Muscle layer of duodenum (tissue), 2 donors: ENCODE measurements at regions not wholly inside any gene's neighbourhood (a gene's known extent, or its start where the extent isn't known, plus 50 kb on each side); places are given as distances from the start of the nearest gene placed in this dataset.

Experiments used
- H3K27ac ChIP-seq: one replicate; pipeline ENCODE4 v1.7.0; 2013; ENCODE audit warnings: mild to moderate bottlenecking, low read length
- H3K27me3 ChIP-seq: one replicate; pipeline ENCODE4 v1.7.0; 2013; ENCODE audit warnings: low read depth, mild to moderate bottlenecking, control low read depth, low read length
- H3K36me3 ChIP-seq, 2 donors: one replicate each; pipeline ENCODE4 v1.7.0; 2013; ENCODE audit warnings: low read length in 2 of 2, control low read depth in 1 of 2, mild to moderate bottlenecking in 1 of 2; ENCODE audit not compliant: insufficient read depth in 2 of 2, control insufficient read depth in 1 of 2
- H3K4me1 ChIP-seq, 2 donors: one replicate each; pipeline ENCODE4 v1.7.0; 2013; ENCODE audit warnings: low read length in 2 of 2, mild to moderate bottlenecking in 2 of 2, control low read depth in 1 of 2, moderate library complexity in 1 of 2; ENCODE audit not compliant: insufficient read depth in 2 of 2, control insufficient read depth in 1 of 2
- H3K4me3 ChIP-seq, 2 donors: one replicate each; pipeline ENCODE4 v1.7.0; 2013; ENCODE audit warnings: low read length in 2 of 2, low read depth in 1 of 2, mild to moderate bottlenecking in 1 of 2
- H3K9me3 ChIP-seq, 2 donors: one replicate each; pipeline ENCODE4 v1.7.0; 2013; ENCODE audit warnings: low read length in 2 of 2, control low read depth in 1 of 2, mild to moderate bottlenecking in 1 of 2; ENCODE audit not compliant: control insufficient read depth in 1 of 2
- donor health status: healthy.

DNA sequence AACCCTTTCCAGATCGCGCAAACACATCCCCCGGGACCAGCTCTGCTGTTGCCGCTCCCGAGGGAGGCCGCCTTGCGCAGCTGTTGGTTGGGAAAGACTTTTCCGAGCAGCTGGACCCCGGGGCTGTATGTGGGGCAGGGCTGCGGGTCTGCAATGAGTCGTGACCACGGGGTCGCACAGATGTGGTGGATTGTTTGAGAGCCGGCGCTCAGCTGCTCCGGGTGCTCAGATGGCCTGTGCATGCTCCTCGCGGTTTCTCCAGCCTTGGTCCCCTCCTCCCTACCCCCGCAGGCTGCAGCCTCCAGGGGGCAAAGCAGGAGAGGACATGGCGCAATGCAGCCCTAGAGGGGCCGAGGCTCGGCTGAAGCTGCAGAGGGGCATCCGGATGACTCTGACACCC, 105.2 kb upstream of the OTOS start:
- H3K27ac ChIP-seq, result no peak overlapping the region
- H3K4me1 ChIP-seq, result peaks cover 7 to 8% of the 10 kb centered on the region in 2 donors
- no peaks in the 10 kb centered on the region for H3K9me3 ChIP-seq
- no peak overlapping the region for H3K4me3 ChIP-seq
- H3K36me3 ChIP-seq, result no peaks in the 10 kb centered on the region
- no peaks in the 10 kb centered on the region for H3K27me3 ChIP-seq

DNA sequence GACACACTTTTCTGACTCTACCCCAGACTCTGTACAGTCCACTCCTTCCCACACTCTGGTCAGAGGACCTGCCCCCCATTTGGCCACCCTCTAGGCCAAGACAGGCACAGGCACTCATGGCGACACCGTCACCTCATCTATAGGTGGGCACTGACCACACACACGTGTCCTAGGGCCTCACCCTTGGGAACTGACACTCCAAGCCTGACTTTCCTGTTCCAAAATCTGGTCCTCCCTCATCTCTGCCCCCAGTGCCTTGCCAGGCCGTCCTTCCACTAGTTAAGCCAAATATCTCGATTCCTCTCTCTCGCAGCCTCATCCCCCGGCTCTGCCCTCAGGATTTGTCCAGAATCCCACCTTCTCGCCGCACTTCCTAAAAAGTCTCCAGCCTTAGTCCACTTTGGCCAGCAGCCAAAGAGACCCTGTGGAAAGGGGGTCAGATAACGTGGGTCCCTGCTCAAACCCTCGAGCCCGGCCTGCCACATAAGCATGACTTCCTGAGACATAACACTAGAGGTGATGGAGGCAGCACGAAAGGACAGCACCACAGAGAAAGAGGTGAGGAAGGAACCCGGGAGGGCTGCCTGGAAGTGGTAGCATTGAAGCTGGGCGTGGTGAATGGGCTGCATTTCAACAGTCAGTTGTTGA, 105.8 kb upstream of the OTOS start:
- Histone ChIP-seq H3K27me3 (no peaks in the 10 kb centered on the region), H3K27ac (no peak overlapping the region), H3K4me3 (no peak overlapping the region), H3K9me3 (no peaks in the 10 kb centered on the region), H3K36me3 (no peaks in the 10 kb centered on the region), H3K4me1 (peaks cover 7 to 8% of the 10 kb centered on the region in 2 donors)

DNA sequence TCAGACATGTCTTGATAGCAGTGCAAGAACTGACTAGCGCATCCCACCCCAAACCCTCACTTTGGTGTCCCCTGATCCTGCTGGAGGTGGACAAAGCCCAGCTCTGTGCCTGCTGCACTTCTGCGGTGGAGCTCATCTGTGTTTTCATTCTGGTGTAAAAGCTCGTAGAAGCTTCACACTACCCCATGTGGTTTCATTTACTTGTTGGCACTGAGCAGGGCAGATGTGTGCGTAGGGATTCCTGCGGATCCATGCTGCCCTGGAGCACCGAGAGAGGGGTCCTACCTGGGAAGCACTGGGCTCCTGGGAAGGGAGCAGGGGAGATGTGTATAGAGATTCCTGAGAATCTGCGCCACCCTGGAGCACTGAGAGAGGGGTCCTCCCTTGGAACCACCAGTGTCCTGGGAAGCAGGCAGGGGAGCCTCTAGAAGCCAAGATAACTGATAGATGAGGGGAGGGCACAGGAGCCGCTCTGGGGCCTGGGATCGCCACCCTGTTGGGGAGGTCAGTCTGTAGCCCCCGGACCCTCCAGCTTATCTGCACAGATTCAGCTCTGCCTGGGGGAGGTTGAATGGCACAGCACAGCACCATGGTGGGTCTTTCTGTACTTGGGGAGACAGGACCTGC, 106.9 kb upstream of the OTOS start:
- no peaks in the 10 kb centered on the region for H3K9me3 ChIP-seq
- H3K36me3 ChIP-seq, result no peaks in the 10 kb centered on the region
- no peaks in the 10 kb centered on the region for H3K27me3 ChIP-seq
- peaks cover 8 to 12% of the 10 kb centered on the region in 2 donors for H3K4me1 ChIP-seq
- no peak overlapping the region for H3K27ac ChIP-seq
- H3K4me3 ChIP-seq, result no peak overlapping the region

DNA sequence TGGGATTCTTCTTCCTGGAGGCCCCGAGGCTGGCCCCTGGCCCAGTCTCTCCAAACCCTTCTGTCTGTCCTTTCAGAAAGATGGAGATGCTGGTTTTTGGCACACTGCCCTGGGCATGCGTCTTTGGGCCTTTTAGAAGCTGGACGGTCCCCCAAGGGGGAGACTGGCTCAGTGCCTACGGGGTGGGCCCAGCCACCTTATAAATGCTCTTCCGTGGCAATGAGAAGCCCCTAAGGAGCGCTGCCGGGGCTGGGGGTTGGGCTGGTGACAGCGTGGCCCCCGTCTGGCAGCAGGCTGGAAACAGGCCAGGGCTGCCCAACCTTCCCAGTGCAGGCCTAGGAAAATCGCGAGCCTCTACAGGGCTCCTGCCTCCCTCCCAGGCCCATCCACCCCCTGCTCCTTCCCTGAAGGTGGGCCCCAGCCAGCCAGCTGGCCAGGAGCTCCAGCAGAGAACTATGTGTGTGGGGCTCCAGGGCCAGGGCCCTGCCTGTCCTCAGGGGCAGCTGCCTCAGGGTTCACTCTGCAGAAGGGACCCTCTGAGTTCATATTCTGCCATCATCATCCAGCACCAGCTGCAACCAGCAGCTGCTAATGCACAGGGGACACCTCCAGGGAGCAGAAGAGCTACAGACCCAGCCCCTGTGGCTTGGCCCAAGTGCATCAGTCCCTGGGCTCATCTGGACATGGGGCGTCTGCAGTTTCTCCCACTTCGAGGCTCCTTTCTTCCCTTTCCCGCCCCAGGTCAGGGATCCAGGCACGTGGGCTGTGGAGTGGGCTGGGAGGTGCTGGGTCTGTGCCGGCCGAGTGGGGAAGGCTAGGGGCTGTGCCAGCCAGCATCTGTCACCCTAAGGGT, 107.6 kb upstream of the OTOS start:
- no peaks in the 10 kb centered on the region for H3K9me3 ChIP-seq
- no peak overlapping the region for H3K27ac ChIP-seq
- no peaks in the 10 kb centered on the region for H3K27me3 ChIP-seq
- peaks cover 8 to 12% of the 10 kb centered on the region in 2 donors for H3K4me1 ChIP-seq
- H3K4me3 ChIP-seq, result no peak overlapping the region
- no peaks in the 10 kb centered on the region for H3K36me3 ChIP-seq

DNA sequence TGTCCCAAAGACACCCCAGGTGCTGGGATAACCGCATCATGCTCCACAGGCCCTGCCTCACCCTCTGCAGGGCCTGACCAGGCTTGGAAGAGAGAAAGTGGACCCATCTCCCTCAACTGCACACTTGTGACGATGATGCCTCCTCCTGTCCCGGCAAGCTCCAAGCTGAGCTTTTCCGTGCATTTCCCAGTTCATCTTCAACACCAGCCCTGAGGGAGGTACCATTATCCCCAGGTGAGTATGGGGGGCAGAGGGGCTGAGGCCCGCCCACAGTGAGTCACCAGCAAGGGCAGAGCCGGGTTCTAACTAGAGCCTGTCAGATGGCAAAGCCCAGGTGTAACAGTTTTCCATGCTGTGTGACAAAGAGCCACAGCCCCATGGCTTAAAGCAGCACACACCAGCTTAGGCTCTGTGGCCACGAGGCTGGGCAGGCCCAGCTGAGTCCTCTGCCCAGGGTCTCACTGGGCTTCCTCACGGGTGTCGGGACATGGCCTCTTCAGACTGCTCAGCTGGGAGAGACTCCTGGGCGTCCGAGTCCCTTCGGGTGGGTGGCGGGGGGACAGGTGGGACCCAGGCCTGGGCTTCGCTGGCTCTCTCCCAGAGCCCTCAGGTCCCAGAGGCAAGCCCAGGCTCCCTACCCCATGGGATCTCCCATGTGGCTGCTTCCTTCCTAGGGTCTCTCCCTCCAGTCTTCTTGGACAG, 108.4 kb upstream of the OTOS start:
- no peak overlapping the region for H3K27ac ChIP-seq
- H3K27me3 ChIP-seq, result no peaks in the 10 kb centered on the region
- H3K36me3 ChIP-seq, result no peaks in the 10 kb centered on the region
- H3K9me3 ChIP-seq, result no peaks in the 10 kb centered on the region
- no peak overlapping the region for H3K4me3 ChIP-seq
- H3K4me1 ChIP-seq, result peaks cover 8 to 12% of the 10 kb centered on the region in 2 donors

DNA sequence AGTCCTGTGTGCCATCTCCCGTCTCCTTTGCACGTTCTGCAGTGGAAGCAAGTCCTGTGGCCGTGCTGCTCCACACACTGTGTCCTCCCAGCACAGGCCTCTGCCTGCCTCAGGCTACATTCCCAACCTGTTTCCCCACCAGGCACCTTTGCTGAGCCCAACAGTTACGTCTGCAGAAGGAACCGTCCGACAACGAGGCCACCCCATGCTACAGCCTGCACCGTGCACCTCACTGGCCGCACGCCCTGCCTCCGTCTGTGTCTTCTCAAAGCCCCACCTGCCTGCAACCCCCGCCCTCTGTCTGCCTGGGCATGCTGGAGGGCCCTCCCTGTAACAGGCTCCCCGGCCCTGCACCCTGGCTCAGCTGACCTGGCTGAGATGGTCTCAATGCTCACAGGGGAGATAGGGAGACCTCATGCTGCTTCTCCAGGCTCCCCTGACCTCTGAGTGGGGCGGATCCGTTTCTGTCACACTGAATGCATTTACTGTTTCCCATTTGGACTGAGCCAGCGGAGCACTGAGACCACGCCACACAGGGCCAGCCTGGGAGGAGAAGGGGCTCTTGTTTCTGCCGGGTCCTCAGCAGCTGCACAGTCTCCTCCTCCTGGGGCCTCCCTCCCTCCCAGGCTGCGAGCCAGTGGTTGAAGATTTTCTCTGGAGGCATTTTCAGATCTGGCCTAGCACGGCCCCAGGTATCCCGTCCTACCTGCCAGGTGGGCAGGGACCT, 109.1 kb upstream of the OTOS start:
- Histone ChIP-seq H3K27ac (no peak overlapping the region), H3K9me3 (no peaks in the 10 kb centered on the region), H3K36me3 (no peaks in the 10 kb centered on the region), H3K4me3 (no peak overlapping the region), H3K4me1 (peaks cover 8 to 12% of the 10 kb centered on the region in 2 donors), H3K27me3 (no peaks in the 10 kb centered on the region)

DNA sequence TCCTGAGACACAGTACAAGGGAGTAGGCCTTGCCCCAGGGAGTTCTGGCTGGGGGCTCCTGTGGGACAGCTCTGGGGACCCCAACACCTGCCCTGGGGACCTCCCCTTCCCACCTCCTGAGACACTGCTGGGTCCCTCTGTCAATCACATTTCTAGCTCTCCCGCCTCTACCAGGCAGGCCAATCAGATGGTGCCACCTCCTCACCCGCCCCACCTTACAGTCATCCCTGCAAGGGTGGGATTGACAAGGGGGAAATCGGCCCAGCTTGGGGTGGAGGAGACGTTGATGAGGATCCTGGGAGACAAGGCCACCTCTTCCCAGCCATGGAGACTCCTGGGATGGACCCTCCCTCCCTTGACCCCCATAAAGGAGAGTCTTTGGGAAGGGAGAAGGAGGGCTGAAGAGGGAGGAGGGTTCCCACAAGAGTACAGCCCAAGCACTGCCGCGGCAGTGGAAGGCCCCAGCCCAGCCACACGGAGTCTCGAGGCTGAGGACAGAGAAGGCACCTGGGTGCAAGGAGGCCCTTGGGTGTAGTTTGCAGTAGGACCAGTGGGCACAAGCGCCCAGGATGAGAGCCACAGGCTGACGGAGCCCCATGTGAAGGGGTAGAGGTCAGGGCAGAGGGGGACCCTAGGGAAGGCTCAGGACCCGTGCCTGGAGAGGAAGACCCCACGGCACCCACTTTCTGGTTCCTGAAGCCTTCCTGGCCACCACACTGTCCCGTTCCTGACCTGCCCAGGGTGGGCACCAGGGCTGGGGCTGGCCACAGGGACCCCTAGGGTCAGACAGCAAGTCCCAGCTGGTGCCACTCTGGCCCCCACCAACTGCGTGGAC, 109.9 kb upstream of the OTOS start:
- H3K27ac ChIP-seq, result peak overlapping the region; percentile 39
- no peaks in the 10 kb centered on the region for H3K36me3 ChIP-seq
- H3K9me3 ChIP-seq, result no peaks in the 10 kb centered on the region
- peak overlapping the region in 1 of 2 donors; percentile 6 for H3K4me3 ChIP-seq
- no peaks in the 10 kb centered on the region for H3K27me3 ChIP-seq
- peaks cover 8 to 12% of the 10 kb centered on the region in 2 donors for H3K4me1 ChIP-seq

DNA sequence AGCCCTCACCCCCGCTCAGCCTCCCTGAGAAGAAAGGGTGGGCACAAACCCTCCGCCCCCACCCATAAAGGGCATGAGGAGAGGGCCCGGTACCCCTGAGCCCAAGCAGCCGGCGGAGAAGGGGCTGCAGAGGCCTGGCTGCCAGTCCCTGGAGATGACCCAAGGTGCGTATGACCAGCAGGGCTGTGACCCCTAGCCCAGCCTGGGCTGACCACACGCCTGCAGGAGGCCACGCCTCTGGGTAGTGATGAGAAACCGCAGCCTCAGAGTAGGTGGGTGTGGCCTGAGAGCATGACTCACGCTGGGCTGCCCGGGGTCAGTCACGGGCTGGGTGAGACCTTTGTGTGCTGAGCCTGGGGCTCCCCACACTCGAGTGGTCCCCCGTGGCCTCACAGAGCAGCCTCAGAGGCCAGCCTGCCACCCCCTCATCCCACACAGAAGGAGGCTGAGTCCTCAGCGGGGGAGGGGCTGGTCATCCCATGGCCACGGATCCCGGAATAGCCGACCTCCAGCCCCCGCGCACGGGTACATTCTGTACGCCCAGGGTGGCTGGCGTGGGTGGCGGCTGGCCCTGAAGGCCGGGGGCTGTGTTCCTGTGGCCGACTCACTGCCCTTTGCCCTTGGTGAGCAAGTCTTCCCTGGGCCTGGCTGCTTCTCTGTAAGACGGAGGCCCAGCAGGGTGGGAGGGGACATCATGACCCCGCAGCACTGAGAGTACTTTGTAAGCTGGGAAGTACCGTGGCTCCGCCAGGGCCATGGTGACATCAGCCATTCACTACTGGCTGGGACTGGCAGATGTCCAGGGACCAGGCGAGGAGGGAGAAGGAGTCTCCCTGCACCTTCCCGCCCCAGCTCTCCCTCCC, 110.8 kb upstream of the OTOS start:
- Histone ChIP-seq H3K27me3 (no peaks in the 10 kb centered on the region), H3K36me3 (no peaks in the 10 kb centered on the region), H3K9me3 (no peaks in the 10 kb centered on the region), H3K4me1 (peaks cover 8 to 12% of the 10 kb centered on the region in 2 donors), H3K27ac (peak overlapping the region; percentile 39), H3K4me3 (peak overlapping the region in 1 of 2 donors; percentile 6)

DNA sequence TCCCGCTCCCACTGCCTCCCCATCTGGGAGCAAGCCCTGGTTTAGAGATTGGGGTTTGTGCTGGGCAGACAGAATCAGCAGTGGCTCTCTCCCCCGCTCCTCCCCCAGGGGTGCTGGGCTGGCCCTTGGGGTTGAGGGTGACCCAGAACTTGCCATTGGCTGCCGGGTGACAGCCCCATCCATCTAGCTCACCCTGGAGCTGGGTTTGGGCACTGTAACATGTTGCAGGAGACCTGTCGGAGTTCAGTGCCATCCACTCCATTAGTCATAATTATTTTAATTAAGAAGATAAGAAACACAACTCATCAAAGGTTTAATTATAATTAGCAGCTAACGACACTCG, 111.4 kb upstream of the OTOS start:
- H3K9me3 ChIP-seq, result no peaks in the 10 kb centered on the region
- peaks cover 8 to 12% of the 10 kb centered on the region in 2 donors for H3K4me1 ChIP-seq
- no peaks in the 10 kb centered on the region for H3K27me3 ChIP-seq
- H3K4me3 ChIP-seq, result no peak overlapping the region
- peak overlapping the region; percentile 31 for H3K27ac ChIP-seq
- no peaks in the 10 kb centered on the region for H3K36me3 ChIP-seq
